IMR-90 (cell line): ENCODE measurements at regions not wholly inside any gene's neighbourhood (a gene's known extent, or its start where the extent isn't known, plus 50 kb on each side); places are given as distances from the start of the nearest gene placed in this dataset.

Experiments used
- ATAC-seq: fragments of 200-7000 bp; cut with Tn5 transposase; 2 replicates; pipeline ENCODE4 v1.9.1; 2020; ENCODE audit warnings: low read depth, mild to moderate bottlenecking, moderate library complexity
- BruUV-seq: library from RNA; stranded (reverse); fragments of 400-500 nt; replicated peaks from 2 replicates; lab custom pipeline; 2021; lab: Mats Ljungman, UMichigan
- CTCF ChIA-PET: fragments of 300-600 bp; formaldehyde crosslinking; extraction: SDS; loops from one replicate; lab custom pipeline; 2021; ENCODE audit warnings: antibody characterized with exemption; lab: Yijun Ruan, JAX
- POLR2A ChIA-PET: fragments of 300-600 bp; sonication (Branson Sonifier 250); formaldehyde crosslinking; loops from one replicate; lab custom pipeline; 2022; ENCODE audit warnings: antibody characterized with exemption; ENCODE audit not compliant: unreplicated experiment; lab: Charles Lee
- DNase-seq: peaks from one replicate; pipeline ENCODE4 v3.0.0; 2013
- H2AFZ ChIP-seq: replicated peaks from 2 replicates; pipeline ENCODE3; 2013; ENCODE audit warnings: low read length, mild to moderate bottlenecking; ENCODE audit not compliant: poor library complexity
- H2AK5ac ChIP-seq: 2 replicates; pipeline ENCODE4 v1.6.1; 2013; ENCODE audit warnings: low read depth, low read length, inconsistent platforms
- H2AK9ac ChIP-seq: replicated peaks from 2 replicates; pipeline ENCODE3; 2013; ENCODE audit warnings: mild to moderate bottlenecking, low read depth, low read length, moderate library complexity; ENCODE audit not compliant: poor library complexity
- H2BK120ac ChIP-seq: 2 replicates; pipeline ENCODE4 v1.6.1; 2013; ENCODE audit warnings: low read depth, low read length, inconsistent platforms
- H2BK15ac ChIP-seq: 3 replicates; pipeline ENCODE4 v1.6.1; 2013; ENCODE audit warnings: low read depth, low read length, inconsistent platforms
- H2BK20ac ChIP-seq: 2 replicates; pipeline ENCODE4 v1.6.1; 2013; ENCODE audit warnings: low read depth, mild to moderate bottlenecking, inconsistent platforms, low read length, moderate library complexity
- H2BK5ac ChIP-seq: 2 replicates; pipeline ENCODE4 v1.6.1; 2013; ENCODE audit warnings: mild to moderate bottlenecking, low read depth, low read length, inconsistent platforms; ENCODE audit not compliant: poor library complexity, severe bottlenecking
- H3K14ac ChIP-seq: replicated peaks from 2 replicates; pipeline ENCODE4 v1.6.1; 2013; ENCODE audit warnings: low read depth, low read length, inconsistent platforms
- H3K18ac ChIP-seq: 2 replicates; pipeline ENCODE4 v1.6.1; 2013; ENCODE audit warnings: low read depth, low read length, control low read depth
- H3K23ac ChIP-seq: 2 replicates; pipeline ENCODE4 v1.6.1; 2013; ENCODE audit warnings: low read depth, low read length, inconsistent platforms
- H3K27ac ChIP-seq: 2 replicates; pipeline ENCODE4 v1.5.1; 2013; ENCODE audit warnings: mild to moderate bottlenecking, control low read depth, low read length; ENCODE audit not compliant: insufficient read depth
- H3K27me3 ChIP-seq: 2 replicates; pipeline ENCODE4 v1.6.1; 2013; ENCODE audit warnings: low read length; ENCODE audit not compliant: control insufficient read depth, insufficient read depth
- H3K36me3 ChIP-seq: 2 replicates; pipeline ENCODE4 v1.6.1; 2013; ENCODE audit warnings: low read length, mixed read lengths; ENCODE audit not compliant: control insufficient read depth, insufficient read depth
- H3K4ac ChIP-seq: 2 replicates; pipeline ENCODE4 v1.6.1; 2013; ENCODE audit warnings: low read depth, low read length, inconsistent platforms
- H3K4me1 ChIP-seq: 2 replicates; pipeline ENCODE4 v1.6.1; 2013; ENCODE audit warnings: low read length, mixed read lengths; ENCODE audit not compliant: control insufficient read depth, insufficient read depth
- H3K4me2 ChIP-seq: 2 replicates; pipeline ENCODE4 v1.6.1; 2013; ENCODE audit warnings: low read depth, mild to moderate bottlenecking, control low read depth, low read length, moderate library complexity
- H3K4me3 ChIP-seq: 2 replicates; pipeline ENCODE4 v1.5.1; 2013; ENCODE audit warnings: low read depth, mild to moderate bottlenecking, control low read depth, low read length, moderate library complexity; ENCODE audit not compliant: insufficient read depth
- H3K56ac ChIP-seq: 2 replicates; pipeline ENCODE4 v1.6.1; 2013; ENCODE audit warnings: low read length, inconsistent platforms; ENCODE audit not compliant: insufficient read depth; ENCODE audit errors: extremely low read depth
- H3K79me1 ChIP-seq, 2 experiments: 2 replicates each; pipeline ENCODE4 v1.6.1; 2013; ENCODE audit warnings: low read length in 2 of 2, inconsistent platforms in 1 of 2, low read depth in 1 of 2
- H3K9ac ChIP-seq: 2 replicates; pipeline ENCODE4 v1.6.1; 2013; ENCODE audit warnings: low read depth, low read length, control low read depth
- H3K9me1 ChIP-seq: 2 replicates; pipeline ENCODE4 v1.6.1; 2013; ENCODE audit warnings: low read length, inconsistent platforms; ENCODE audit not compliant: insufficient read depth
- H3K9me3 ChIP-seq: 2 replicates; pipeline ENCODE4 v1.6.1; 2013; ENCODE audit warnings: low read length; ENCODE audit not compliant: control insufficient read depth, insufficient read depth
- H4K20me1 ChIP-seq: 2 replicates; pipeline ENCODE4 v1.6.1; 2013; ENCODE audit warnings: low read length, inconsistent platforms; ENCODE audit not compliant: insufficient read depth
- H4K5ac ChIP-seq: 2 replicates; pipeline ENCODE4 v1.6.1; 2013; ENCODE audit warnings: mild to moderate bottlenecking, low read depth, low read length, control low read depth
- H4K8ac ChIP-seq, 2 experiments: 2 replicates each; pipeline ENCODE4 v1.6.1; 2013; ENCODE audit warnings: low read depth in 2 of 2, low read length in 2 of 2, control low read depth in 1 of 2, inconsistent platforms in 1 of 2
- H4K91ac ChIP-seq: 2 replicates; pipeline ENCODE4 v1.6.1; 2013; ENCODE audit warnings: low read depth, low read length, inconsistent platforms; ENCODE audit not compliant: insufficient read depth
- BHLHE40 ChIP-seq: fragments of 150-350 bp; IDR thresholded peaks from 2 replicates; pipeline ENCODE4 v1.6.1; 2016; ENCODE audit warnings: mild to moderate bottlenecking, low read depth, low read length
- CHD1 ChIP-seq: IDR thresholded peaks from 2 replicates; pipeline ENCODE4 v1.6.1; 2012; ENCODE audit warnings: low read depth, low read length, improper control_type of control experiment
- MXI1 ChIP-seq: IDR thresholded peaks from 2 replicates; pipeline ENCODE4 v1.6.1; 2012; ENCODE audit warnings: low read depth, mild to moderate bottlenecking, low read length, moderate library complexity, borderline replicate concordance
- NFE2L2 ChIP-seq: fragments of 150-350 bp; IDR thresholded peaks from 2 replicates; pipeline ENCODE4 v1.6.1; 2016; ENCODE audit warnings: low read depth, mild to moderate bottlenecking, low read length
- POLR2A ChIP-seq: IDR thresholded peaks from 2 replicates; pipeline ENCODE4 v1.6.1; 2012; ENCODE audit warnings: mild to moderate bottlenecking, low read depth, low read length
- RAD21 ChIP-seq: IDR thresholded peaks from 2 replicates; pipeline ENCODE4 v1.6.1; 2012; ENCODE audit warnings: low read length, improper control_type of control experiment
- RCOR1 ChIP-seq: IDR thresholded peaks from 2 replicates; pipeline ENCODE4 v1.6.1; 2012; ENCODE audit warnings: mild to moderate bottlenecking, low read length, improper control_type of control experiment; ENCODE audit not compliant: insufficient replicate concordance
- SMC3 ChIP-seq: fragments of 150-350 bp; IDR thresholded peaks from 2 replicates; pipeline ENCODE4 v1.6.1; 2016; ENCODE audit warnings: low read depth, mild to moderate bottlenecking, antibody characterized with exemption, low read length, moderate library complexity
- USF2 ChIP-seq: fragments of 150-350 bp; IDR thresholded peaks from 2 replicates; pipeline ENCODE4 v1.6.1; 2017; ENCODE audit warnings: mild to moderate bottlenecking, antibody characterized with exemption, low read length, low read depth
- WGBS, 2 experiments: methylation state at CpG; one replicate each; pipeline versions ENCODE4 v1.1.5 to v1.1.7; 2013; ENCODE audit warnings: missing lambda C conversion rate in 2 of 2; ENCODE audit not compliant: insufficient read length in 1 of 2; ENCODE audit errors: extremely low coverage in 2 of 2; 5-methylcytosine and 5-hydroxymethylcytosine counted together
- dilution Hi-C: fragments of 300-500 bp; cut with HindIII; formaldehyde crosslinking; loops from one replicate; pipeline ENCODE4 v1.14.3; 2018; ENCODE audit warnings: low sequenced_read_pairs; ENCODE audit not compliant: unreplicated experiment
- in situ Hi-C: fragments of 300-500 bp; cut with MboI; formaldehyde crosslinking; loops from 3 replicates; pipeline ENCODE4 v1.14.3; 2019; ENCODE audit warnings: low sequenced_read_pairs, inconsistent platforms, mixed read lengths
- intact Hi-C: fragments of 100-400 bp; cut with micrococcal nuclease; formaldehyde crosslinking; loops from 2 replicates; pipeline ENCODE4 v1.10.0; 2022
- TF ChIP-seq, protein P1 (sequence below): conservative IDR thresholded peaks from 2 replicates; pipeline ENCODE4 v1.5.1; 2012; ENCODE audit warnings: mild to moderate bottlenecking, low read depth, low read length, improper control_type of control experiment

DNA sequence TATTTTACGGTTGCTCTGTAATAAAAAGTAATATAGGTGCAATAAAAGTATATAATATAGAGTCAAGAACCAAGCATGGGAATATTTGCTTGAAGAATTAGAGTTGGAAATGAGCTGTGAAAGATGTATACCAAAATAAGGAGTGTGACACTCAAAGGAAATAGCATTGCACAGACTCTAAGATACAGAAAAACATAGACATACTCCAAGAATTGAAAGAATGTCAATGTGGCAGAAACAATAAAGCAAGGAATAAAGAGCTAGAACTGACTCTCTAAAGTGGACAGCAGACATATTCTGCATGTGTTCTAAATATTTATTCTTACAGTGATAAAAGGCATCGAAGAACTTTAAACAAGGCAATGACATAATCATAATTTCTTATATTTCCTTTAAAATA lies 561.1 kb upstream of the SETBP1 start:
- Histone ChIP-seq H2BK5ac (no peak overlapping the region), H3K23ac (no peak overlapping the region), H2BK20ac (no peak overlapping the region), H2AFZ (no peak overlapping the region), H3K14ac (no peak overlapping the region), H2AK9ac (no peak overlapping the region), H3K36me3 (no peaks in the 10 kb centered on the region), H2BK15ac (no peak overlapping the region), H3K79me1 (no peaks in the 10 kb centered on the region), H3K9me3 (no peaks in the 10 kb centered on the region), H4K8ac (no peak overlapping the region), H3K9me1 (no peaks in the 10 kb centered on the region), H4K20me1 (no peaks in the 10 kb centered on the region), H2AK5ac (no peak overlapping the region), H3K4me3 (no peak overlapping the region), H3K27ac (no peak overlapping the region), H3K4me1 (no peaks in the 10 kb centered on the region), H3K9ac (no peak overlapping the region), H3K18ac (no peak overlapping the region), H2BK120ac (no peak overlapping the region), H3K4me2 (no peak overlapping the region), H4K5ac (no peak overlapping the region), H3K4ac (no peak overlapping the region), H3K27me3 (no peaks in the 10 kb centered on the region), H4K91ac (no peak overlapping the region), H3K56ac (no peak overlapping the region)
- intact Hi-C loops: no loop called here
- ChIA-PET CTCF (no interaction called here), POLR2A (interaction anchor here (0.6 kb wide), 1 partner anchor 33 kb away, joined by 3 read pairs; no protein-coding TSS in a partner anchor)
- in situ Hi-C loops: no loop called here
- no CpG with 5 or more reads among the region's 2 CpGs for WGBS, 2 experiments
- TF ChIP-seq MXI1: no peak
- TF ChIP-seq NFE2L2: no peak
- no peak for TF ChIP-seq POLR2A
- TF ChIP-seq RCOR1: no peak
- no peak for TF ChIP-seq SMC3
- TF ChIP-seq RAD21: no peak
- TF ChIP-seq, protein P1, sequence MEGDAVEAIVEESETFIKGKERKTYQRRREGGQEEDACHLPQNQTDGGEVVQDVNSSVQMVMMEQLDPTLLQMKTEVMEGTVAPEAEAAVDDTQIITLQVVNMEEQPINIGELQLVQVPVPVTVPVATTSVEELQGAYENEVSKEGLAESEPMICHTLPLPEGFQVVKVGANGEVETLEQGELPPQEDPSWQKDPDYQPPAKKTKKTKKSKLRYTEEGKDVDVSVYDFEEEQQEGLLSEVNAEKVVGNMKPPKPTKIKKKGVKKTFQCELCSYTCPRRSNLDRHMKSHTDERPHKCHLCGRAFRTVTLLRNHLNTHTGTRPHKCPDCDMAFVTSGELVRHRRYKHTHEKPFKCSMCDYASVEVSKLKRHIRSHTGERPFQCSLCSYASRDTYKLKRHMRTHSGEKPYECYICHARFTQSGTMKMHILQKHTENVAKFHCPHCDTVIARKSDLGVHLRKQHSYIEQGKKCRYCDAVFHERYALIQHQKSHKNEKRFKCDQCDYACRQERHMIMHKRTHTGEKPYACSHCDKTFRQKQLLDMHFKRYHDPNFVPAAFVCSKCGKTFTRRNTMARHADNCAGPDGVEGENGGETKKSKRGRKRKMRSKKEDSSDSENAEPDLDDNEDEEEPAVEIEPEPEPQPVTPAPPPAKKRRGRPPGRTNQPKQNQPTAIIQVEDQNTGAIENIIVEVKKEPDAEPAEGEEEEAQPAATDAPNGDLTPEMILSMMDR: no peak
- no peak for TF ChIP-seq USF2
- no peak for TF ChIP-seq BHLHE40
- no peak for TF ChIP-seq CHD1
- ATAC-seq (no peak), DNase-seq (no peak)
- BruUV-seq: no TSS peak
- dilution Hi-C loops: no loop called here
